HG02623 (cell line): ENCODE measurements at regions not wholly inside any gene's neighbourhood (a gene's known extent, or its start where the extent isn't known, plus 50 kb on each side); places are given as distances from the start of the nearest gene placed in this dataset.

Source experiments
- ATAC-seq: cut with Tn5 transposase; IDR thresholded peaks from one replicate; pipeline ENCODE4 v1.9.1; 2021; ENCODE audit warnings: moderate library complexity; ENCODE audit not compliant: unreplicated experiment

DNA sequence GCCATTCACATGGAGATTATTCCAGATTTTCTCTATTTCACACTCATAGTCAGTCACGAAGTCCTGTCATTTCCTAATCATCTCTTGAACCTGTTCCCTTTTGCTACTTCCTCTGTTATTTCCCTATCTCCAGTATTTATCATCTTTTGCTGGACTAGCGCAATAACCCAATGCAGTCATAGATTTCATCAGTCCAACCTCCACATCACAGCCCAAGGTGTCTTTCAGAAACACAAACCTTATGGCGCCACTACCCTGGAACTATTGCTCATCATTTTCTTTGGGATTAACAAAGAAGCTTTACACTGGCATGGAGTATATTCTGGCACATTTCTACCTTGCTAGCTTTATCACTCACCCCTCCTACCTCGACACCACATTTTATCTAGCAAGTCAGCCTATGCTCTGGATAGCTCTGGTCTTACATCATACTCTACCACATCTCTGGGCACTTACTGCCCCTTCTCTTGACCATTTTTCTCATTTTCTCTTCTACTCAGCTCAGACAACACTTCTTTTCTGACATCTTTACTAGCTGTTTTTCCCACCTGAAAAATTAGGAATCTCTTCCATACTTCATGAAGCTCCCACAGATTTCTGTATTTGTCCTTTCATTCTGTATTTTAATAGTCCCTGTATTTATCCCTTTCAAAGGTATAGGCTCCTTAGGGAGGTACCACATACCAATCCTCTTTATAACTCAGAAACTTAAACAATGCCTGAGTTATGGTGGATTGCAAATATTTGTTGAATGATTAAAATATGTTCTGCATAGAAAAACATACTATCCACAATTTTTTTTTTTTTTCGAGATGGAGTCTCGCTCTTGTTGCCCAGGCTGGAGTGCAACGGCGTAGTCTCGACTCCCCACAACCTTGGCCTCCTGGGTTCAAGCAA, 534.7 kb downstream of the KLF12 start:
- ATAC-seq, result no peak

- ATAC-seq, result no peak
Measured at GRCh38 chr13:73598020-73598712, 536.0 kb downstream of the KLF12 start.

- no peak for ATAC-seq
Measured at GRCh38 chr13:73596382-73596781, 537.6 kb downstream of the KLF5 start.

- no peak for ATAC-seq
Measured at GRCh38 chr13:73593199-73593765, 534.5 kb downstream of the KLF5 start.

DNA sequence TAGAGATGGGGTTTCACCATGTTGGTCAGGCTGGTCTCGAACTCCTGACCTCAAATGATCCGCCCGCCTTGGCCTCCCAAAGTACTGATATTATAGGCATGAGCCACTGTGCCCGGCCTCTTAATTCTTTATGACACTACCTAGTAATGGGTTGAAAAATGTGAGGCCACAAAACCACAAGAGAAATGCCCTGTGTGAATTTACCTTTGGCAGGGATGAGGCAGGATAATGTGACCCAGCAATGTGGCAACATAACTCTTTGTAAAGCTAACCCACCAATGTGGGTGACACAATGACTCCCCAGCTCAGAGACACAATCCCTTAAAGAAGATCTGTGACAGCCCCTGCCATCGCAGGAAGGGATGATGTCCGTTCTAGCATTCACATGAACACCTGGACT, 533.1 kb downstream of the KLF5 start:
- no peak for ATAC-seq

GRCh38 chr13:73590795-73591194, 532.0 kb downstream of the KLF5 start:
- ATAC-seq, result no peak

GRCh38 chr13:73585236-73585635, 526.4 kb downstream of the KLF5 start:
- ATAC-seq, result no peak

DNA sequence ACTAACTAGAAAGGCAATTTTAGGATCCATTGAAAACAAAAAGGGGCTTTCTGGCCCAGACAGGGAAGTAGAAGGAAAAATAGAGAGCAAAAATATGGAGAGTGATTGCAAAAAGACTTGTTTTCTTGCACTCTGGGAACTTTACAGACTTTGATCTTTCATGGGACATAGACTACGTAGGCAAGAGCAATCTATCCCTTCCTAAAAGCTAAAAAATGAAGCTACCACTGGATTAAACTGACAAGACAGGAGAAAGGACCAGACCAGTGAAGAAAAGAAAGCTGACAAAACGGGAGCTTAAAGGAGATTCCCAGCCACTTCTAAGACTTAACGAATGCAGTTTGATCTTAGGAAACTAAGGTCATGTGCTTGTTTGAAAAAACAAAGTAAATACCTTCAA, 524.5 kb downstream of the KLF5 start:
- no peak for ATAC-seq

DNA sequence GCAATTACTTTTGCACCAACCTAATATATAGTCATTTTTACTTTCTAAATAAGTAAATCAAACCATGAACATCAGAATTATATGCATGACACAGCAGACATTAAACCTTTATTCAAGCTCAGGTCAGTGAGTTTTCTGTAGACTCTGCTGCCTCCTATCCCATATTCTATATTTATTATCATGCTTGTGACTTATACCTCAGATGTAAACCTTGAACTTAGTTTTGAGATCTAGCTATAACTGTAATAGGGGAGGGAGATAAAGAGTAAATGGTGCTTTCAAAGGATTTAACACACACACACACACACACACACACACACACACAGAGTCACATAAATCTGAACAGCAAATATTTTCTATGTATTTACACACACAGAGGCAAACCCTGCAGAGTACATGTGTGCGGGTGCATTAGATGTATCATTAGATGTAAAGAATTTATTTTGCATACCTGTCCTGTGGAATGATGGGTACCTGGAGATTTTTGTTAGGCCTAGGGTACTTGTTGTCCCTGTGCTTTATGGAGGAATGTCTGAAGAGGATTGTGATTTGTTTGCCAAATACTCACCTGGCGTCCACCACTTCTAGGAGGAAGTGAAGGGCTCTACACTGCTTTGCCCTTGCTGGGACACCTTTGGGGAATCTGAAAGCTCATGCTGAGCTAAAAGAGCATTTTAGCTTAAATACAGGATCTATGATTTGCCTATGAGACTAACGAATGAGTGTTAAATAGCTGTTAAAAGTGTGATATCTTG, 521.9 kb downstream of the KLF5 start:
- ATAC-seq, result no peak

DNA sequence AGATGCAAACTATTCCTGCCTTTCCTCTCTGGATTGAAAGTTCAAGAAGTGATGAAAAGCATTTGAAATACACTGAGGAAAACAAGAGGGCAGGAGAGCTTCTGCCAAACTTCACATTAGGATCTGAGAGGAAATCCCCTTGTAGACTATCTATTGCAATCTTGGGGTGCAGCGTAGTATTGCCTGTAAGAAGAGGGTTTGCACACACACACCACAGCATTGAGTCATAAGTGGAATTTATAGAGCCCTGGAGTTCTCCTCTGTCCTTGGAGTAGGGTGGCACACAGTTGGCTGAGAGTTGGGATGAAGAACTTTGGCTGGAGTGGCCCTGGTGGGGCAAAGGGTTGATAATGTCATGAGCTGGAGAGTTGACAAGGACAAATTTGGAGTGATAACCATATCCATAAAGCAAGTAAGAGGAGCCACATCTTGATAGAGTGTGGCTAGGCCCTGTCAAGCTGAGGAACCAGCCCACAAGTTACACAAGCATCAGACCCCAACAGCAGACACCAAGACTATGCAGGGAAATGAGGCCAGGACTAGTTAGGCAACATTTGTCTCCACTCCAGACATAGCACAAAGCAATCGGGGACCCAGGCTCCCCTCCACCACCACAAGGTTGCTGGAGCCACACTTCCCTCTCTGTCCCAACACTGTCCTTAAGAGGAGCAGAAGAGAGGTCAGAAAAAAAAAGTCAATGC, 520.9 kb downstream of the KLF5 start:
- ATAC-seq, result no peak

DNA sequence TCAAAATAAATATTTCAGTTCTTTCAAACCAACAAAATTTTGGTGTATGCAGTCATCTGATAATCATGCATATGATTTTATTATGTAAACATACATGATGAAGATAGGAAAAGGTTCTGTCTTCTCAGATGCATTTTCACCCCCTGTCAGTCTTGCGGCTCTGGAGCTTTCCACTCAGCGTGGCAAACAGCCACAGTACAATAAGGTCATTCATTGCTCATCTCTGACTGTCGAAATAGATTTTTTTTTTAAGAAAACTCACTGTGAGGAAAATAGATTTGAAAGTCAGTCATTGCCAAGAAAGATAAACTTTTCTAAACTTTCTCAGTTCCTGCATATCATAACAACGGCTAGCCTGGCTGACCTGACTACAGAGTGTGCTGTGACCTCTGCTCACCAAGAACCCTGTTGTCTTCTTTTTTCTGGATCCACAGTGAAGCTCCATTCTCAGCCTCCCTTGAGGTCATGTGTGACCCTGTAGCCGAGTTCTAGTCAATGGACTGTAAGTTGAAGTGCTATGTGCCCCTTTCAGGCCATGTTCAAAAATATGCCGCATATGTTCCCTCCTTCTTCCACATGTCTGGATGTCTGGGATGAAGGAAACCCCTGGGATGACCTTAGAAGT, 519.6 kb downstream of the KLF5 start:
- no peak for ATAC-seq

DNA sequence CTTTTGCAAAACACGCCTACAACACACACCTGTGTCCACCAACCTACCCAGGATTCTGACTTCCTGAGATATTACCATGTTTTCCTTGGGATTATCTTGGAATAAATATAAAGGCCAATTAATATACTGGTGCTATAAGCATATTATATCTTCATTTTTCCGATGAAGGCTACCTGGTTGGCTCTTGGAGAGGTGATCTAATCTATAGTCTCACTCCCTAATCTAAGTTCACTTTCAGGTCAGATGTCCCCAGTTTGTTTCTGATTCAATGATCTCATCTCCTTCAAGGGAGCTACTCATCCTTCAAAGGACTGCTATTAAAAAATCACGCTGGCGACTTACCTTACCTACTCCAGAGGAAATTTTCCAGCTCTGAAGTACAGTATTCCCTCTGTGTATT, 517.5 kb downstream of the KLF5 start:
- ATAC-seq, result no peak

- no peak for ATAC-seq
Measured at GRCh38 chr13:73572824-73573223, 514.0 kb downstream of the KLF5 start.

DNA sequence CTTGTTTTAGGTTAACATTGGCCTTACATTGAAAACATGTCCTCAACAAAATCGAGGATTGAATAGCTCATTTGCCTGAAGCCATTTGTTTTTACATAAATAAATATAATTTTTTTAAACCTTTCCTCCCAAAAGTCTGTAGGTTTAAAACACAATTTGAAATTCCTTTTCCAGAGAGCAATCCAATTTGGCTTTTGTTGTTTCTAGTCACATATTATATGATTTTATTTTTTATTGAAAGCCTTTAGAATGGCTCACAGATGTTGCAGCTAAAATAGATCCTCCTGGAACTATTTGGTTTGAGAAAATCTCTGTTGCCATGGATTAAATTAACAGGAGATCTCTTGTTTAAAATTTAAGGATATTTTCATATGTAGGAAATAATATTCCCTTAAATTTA, 512.6 kb downstream of the KLF5 start:
- ATAC-seq, result no peak

DNA sequence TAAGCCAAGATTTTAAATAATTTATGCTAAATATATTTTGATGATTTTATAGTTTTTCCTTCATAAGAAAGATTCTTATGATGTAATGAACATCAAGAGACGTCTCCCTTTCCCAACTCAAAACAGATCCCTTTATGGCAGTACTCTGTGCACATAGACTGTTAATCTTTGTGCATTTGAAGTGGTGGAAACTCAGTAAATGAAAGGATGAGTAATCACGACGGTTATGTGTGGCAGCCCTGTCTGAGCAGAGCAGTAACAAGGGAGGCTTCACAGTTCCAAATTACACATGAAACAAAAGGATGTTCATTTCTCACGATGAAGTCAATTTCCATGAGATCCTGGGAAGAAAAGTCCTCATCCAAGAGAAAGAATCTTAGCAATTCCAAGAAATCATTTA, 498.1 kb downstream of the KLF5 start:
- no peak for ATAC-seq

DNA sequence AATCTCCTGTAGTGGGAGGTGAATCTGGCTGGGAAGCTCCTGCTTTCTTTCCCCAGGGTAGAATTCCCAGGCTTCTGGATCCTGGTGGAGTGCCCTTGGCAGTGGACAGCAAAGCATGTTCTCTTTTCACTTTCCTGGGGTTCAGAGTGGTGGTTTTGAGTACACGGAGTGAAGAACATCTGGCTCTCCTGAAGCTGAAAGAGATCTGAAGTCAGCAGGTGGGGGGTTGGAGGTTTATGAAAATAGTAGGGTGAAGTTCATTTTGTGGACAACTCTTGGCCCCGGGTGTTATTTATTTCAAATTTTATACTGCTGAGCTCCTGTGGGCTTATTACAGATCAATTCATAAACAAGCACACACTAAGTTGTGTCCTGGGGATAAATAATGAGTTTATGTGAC, 497.3 kb downstream of the KLF5 start:
- ATAC-seq, result no peak

- no peak for ATAC-seq
Measured at GRCh38 chr13:73551736-73552135, 492.9 kb downstream of the KLF5 start.

- ATAC-seq, result no peak
Measured at GRCh38 chr13:73549717-73550116, 490.9 kb downstream of the KLF5 start.

DNA sequence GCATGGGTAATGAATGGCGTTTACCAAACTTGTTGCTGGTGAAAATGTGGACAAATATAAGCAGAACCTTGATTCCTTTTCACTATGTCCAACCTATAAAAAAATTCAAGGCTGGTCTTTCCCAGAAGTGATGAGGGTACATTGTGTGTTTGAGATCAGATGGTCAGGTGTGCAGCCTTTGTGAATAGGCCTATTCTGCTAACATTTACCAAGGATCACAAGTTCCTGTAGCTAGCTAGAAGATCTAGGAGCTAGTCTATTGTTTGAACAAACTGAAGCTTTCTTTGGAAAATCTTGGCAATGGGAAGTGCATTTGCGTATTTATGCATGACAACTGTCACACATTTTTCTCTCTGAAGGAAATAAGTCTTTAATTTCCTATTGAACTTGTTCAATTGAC, 489.6 kb downstream of the KLF5 start:
- ATAC-seq, result no peak

DNA sequence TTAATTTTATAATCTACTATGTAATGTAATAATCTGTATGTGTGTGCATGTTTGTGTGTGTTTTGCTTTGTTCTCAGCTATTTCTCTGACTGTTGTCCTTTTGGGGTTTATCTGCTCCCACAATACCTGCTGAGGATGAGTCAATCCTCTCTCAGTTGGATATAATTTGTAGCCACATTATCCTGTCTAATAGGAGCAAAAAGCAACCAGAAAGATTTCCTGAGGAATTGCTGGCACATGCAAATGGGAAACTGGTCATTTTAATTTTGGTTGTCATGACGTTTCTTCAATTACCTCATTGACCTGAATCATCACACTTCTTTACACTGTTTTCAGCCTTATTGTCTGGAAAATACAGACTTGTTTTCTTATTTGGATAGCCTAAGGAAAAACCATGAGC, 488.4 kb downstream of the KLF5 start:
- ATAC-seq, result no peak
